ENCODE measurements at regions not wholly inside any gene's neighbourhood (a gene's known extent, or its start where the extent isn't known, plus 50 kb on each side); places are given as distances from the start of the nearest gene placed in this dataset.

DNA sequence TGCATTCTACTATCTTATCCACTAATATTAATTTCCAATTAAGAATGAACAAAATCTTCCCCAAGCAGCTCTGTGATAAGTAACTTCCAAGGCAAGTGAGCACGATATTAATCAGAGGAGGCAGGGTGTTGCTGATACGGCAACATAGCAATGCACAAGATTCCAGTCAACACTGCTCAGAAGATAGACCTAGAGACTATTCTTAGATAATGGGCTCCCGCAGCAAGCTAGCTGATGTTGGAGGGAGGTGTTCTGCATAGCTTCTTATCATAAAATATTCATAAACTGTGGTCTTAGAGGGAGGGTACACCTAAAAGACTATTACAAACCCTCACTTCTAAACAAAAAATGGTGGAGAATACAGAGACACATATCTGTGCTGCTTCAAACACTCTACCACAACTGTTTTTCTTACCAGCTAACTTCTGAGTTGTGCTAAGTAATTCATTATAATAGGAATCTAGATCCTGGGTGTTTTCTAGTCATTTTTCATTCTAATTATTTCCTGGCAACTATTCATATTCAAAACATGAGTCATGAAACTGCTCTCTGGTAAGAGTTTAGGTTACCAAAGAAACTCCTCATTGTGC is 382.0 kb upstream of the SOX14 start:
- no peak for TF ChIP-seq SUZ12 (IDR thresholded peaks at IDR 0.05; ENCODE audit: extremely low read depth, insufficient read depth, insufficient read length)
- no peak for TF ChIP-seq ZNF274 (IDR thresholded peaks at IDR 0.05; ENCODE audit: low read depth, low read length)

All from NT2/D1 (cell line).